ENCODE measurements at regions not wholly inside any gene's neighbourhood (a gene's known extent, or its start where the extent isn't known, plus 50 kb on each side); places are given as distances from the start of the nearest gene placed in this dataset.

- DNase-seq (ENCODE audit: extremely low read depth, low read depth), result no peak
- no peak overlapping the region for H3K4me3 ChIP-seq (replicated peaks; ENCODE audit: low read depth, low read length)
- no peak for TF ChIP-seq CTCF (IDR thresholded peaks at IDR 0.05; ENCODE audit: low read depth, low read length, missing control alignments)
Measured at GRCh38 chr15:31485431-31485830, 158.8 kb downstream of the KLF13 start.

- TF ChIP-seq CTCF (IDR thresholded peaks at IDR 0.05; ENCODE audit: low read depth, low read length, missing control alignments), result no peak
- no peak overlapping the region for H3K4me3 ChIP-seq (replicated peaks; ENCODE audit: low read depth, low read length)
- no peak for DNase-seq (ENCODE audit: extremely low read depth, low read depth)
Measured at GRCh38 chr15:31485911-31486461, 159.4 kb downstream of the KLF13 start.

DNA sequence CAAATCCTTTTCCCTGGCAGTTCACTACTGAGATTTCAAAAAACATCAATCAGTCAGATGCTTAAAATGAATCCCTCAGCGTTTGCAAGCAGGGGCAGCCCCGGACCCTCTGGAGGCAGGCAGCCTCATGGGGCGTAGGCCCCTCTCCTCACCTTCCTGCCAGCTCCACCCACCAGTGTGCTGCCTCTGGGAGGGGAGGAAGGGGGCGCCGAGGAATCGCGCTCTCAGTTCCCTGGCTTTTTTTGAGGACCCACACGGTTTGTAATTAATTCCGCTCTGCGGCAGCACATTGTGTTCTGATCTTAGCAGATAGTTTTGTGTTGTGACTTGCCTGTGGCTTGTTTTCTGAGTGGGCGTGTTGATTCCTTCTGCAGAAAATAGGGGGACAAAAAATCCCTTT is 159.9 kb downstream of the KLF13 start:
- no peak overlapping the region for H3K4me3 ChIP-seq (replicated peaks; ENCODE audit: low read depth, low read length)
- no peak for TF ChIP-seq CTCF (IDR thresholded peaks at IDR 0.05; ENCODE audit: low read depth, low read length, missing control alignments)
- no peak for DNase-seq (ENCODE audit: extremely low read depth, low read depth)

DNA sequence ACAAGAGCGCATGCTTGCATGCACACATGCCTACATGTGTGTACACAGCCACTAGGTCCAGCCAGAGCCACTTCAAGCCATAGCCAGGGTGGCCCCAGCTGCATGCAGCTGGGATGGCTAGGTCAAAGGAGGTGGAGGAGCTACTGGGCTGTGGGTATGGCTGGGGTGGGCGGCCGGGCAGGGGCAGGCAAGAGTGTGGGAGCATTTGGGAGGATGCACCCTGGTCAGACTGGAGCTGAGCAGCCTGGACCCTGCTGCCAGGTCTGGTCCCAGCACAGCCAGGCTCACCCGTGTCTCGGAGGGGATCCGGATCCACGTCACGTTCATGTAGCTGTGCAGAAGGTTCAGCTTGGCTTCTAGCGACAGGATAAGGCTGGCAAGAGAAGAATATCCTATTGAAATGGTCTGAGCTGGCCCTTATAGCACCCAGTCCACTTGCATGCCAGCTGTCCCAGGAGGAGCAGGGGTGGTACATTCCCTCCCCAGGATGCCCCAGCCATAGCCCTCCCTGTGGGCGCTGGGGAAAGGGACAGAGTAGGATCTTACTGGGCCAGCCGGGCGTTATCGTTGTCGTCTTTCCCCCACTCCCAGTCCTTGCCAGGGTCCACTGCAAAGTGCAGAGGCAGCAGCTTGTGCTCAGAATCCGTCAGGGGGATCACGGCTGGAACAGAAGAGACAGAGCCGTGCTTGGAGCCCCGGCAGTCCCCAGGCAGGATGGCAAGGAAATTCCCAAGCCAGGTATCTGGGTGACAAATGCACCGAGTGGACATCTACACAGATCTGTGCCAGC is 160.5 kb downstream of the KLF13 start:
- no peak for TF ChIP-seq CTCF (IDR thresholded peaks at IDR 0.05; ENCODE audit: low read depth, low read length, missing control alignments)
- DNase-seq (ENCODE audit: extremely low read depth, low read depth), result no peak
- no peak overlapping the region for H3K4me3 ChIP-seq (replicated peaks; ENCODE audit: low read depth, low read length)

DNA sequence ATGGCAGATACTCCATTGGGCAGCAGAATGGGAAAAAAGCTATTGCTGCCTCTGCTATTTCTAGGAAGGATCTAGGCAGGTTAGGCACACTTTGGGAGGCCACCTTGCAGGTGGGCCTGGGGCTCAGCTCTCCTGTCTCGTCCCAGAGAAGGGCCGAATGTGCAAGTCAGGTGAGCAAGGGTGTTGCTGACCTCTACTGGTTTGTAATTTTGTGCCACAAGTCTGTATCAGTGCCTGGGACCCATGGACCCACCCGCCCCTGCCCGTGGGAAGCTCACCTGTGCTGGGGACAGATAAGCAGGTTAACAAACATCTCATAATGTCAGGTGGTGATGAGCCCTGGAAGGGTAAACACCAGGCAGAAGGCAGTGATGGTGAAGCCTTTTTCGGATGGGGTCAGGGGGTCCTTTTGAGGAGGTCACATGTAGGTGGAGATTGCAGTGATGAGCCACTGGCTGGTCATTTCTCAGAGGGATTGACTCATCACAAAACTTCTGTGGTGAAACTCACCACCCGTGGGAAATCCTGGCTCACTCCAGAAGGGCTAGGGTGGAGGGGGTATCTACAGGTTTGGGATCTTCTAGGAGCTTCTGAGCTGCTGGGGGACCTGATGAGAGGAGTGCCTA is 161.3 kb downstream of the KLF13 start:
- H3K4me3 ChIP-seq (replicated peaks; ENCODE audit: low read depth, low read length), result no peak overlapping the region
- peak; percentile 3 for TF ChIP-seq CTCF (IDR thresholded peaks at IDR 0.05; ENCODE audit: low read depth, low read length, missing control alignments)
- no peak for DNase-seq (ENCODE audit: extremely low read depth, low read depth)

DNA sequence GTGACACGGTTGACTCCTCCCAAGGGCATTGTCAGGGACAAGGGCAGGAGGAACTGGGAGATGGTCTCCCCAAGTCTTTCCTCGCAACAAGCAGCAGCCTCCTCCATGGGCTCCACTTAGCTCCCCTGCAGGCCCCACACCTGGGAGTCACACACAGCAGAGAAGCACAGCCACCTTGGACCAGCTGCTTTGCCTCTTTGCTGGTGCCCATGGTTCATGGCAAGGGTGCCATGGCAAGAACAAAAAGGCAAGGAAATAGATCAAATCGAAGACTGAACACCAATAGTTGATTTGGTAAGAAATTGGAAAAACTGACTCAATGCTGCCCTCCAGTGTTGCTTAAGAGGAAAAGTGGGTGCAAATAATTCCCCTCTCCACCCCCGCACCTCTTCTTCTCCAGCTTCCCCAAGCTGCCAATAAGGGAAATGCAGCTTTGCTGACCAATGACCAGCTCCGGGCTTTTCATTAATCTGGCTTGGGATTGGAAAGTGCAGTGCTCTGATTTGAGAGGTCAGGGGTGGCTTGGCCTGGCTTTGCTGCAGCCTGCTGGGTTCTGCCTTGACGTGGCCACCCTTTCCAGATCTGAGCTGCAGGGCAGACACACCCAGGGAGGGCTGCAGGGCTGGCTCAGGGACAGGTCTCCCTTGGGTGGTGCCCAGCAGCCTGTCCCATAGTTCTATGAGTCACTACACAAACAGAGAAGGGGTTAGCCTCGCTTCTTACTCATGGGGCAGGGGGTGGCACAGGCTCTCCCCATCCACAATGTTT is 162.0 kb downstream of the KLF13 start:
- peak; percentile 78 for DNase-seq (ENCODE audit: extremely low read depth, low read depth)
- TF ChIP-seq CTCF (IDR thresholded peaks at IDR 0.05; ENCODE audit: low read depth, low read length, missing control alignments), result peak; percentile 86
- H3K4me3 ChIP-seq (replicated peaks; ENCODE audit: low read depth, low read length), result no peak overlapping the region
